NCI-H524 (cell line): ENCODE measurements at regions not wholly inside any gene's neighbourhood (a gene's known extent, or its start where the extent isn't known, plus 50 kb on each side); places are given as distances from the start of the nearest gene placed in this dataset.
"Not testable (repeated sequence)": the region's sequence is repeated elsewhere in the genome, so short reads cannot be mapped to it uniquely, and the experiment has no call there.

Source experiments
- DNase-seq, 2 experiments: peaks; one replicate each; lab custom pipeline; 2025; lab: John Stamatoyannopoulos, UW

DNA sequence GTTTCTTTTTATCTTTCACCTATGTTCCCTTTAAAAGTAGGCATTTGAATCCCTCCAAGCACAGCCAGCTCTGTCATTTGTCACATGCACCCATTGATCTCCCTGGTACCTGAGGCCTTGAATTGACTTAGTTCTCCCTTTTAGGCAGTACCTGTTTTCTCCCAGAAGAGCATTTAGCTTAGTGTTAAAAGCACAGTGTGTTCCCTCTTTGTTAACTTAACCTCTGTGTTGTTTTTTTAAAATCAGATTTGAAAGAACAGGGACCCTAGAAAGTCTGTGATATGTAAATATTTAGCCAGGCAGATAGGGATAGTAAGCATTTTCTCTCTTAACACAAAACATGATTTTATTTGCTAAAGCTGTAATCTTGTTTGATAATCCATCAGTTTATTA, 113.8 kb upstream of the SPATA31D4 start:
- no peak for DNase-seq

DNA sequence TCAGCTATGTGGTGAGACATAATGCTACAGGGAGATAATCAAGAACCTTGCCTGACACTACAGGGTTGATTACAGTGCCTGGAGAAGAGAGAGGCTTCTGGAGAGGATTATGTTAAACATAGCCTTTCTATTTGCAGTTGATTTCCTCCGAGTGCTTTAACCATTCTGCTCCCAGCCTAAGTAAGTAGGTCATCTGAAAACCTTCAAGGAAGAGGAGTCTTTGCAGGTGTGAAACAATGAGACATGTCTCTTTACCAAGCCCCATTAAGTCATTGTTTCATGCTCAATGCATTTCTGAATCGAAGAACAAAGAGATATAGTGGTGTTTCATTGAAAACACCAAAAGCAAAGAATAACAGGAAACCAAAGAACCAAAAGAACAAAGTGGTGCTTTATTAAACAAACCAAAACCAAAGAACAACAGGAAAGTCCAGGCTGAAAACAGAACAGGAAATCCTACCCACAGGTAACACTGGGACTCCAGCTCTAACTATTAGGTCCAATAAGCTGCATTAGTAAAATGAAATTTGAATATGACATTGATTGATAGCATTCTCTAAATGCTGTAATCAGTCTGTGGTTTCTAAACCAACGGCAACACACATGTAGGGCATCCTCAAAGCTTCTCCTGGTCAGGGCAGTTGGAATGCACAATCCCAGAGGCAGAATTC, 113.3 kb upstream of the SPATA31D4 start:
- DNase-seq = no peak

DNA sequence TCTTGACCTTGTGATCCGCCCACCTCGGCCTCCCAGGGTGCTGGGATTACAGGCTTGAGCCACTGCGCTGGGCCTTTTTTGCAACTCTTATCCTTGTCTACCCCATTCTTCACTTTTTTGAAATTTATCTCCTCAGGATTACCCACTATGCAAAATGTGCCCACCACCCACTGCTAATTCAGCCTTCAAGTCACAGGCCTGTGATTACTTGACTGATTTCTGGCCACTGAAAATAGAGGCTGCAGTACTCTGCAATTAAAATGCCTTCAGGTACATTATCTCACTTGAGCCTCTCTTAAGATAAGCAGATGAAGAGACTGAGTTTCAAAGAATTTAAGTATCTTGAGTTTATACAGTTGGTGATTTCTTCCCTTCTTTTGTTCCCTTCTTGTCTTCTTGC, 112.4 kb upstream of the SPATA31D4 start:
- DNase-seq = no peak

DNA sequence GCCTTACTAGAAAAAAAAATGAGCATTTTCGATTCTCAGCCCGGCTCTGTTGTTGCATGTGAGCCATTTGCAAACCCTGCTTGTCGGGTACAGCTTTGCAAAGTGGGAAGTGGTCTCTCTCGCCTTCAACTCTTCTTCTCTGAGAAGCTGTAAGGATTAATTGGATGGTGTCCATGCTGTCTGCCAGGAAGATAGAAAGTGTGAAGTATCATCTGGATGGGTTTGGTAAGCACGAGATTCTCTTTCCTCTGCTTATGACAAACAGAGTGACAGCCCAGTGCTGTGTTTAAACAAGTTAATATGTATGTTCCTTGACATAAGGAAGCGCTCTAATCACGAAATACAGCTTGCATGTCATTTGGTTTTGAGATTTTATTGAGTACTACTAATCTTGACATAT, 109.1 kb upstream of the SPATA31D4 start:
- DNase-seq = no peak

DNA sequence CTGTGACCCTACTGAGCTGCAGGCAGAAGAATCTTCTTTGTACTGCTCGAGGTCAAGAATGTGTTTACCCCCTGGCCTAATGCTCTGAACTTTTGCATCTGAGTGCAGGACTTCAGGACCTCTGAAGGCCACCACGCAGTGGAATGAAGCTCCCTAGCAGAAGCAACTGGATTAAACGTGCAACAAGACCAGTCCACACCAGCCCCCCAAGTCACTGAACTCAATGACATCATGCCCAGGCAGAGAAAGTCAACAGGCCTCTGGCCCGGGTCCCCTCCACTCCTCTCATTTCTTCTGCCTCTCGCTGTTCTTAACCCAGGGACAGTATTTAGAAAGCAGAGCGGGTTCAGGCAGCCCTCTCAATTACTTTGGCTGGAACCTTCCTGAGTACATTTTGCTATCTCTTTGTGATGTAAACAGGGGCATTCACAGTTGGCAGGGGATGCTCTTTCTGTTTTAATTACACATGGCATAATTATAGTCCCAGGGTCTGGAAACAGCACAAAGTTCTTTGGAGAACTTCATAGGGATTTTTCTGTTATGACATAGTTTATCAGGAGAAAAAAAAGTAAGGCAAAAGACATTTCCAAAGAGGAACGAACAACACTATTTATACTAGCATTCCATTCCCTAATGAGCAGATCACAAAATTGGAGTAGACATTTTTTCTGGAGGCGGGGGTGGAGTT, 108.2 kb upstream of the SPATA31D4 start:
- DNase-seq = no peak

DNA sequence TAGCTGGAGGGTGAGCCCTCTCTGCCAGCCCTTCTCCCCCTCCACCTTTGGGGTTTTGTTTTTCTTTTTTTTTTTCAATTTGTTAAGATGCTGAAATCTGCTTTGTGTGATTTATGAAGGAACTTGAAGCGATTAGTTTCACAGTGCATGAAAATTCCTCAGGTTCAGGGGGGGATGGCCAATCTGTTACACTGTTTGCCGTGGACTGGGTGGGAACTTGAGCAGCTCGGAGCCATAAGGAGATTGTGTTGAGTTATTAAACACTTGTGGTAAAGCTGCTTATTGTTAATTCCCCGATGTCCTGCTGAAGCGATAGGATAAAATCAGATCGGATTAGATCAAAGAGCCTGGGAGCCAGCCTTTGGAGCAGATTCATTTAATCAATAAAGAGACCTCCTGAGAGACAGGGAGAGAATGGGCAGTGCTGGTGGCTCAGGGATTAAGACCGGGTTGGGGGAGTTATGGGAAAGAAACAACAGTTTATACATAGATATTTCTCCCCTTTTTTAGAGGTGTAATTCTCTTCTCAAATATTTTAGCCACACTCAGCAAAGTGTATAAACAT, 105.8 kb upstream of the SPATA31D4 start:
- peak; percentile 73 to 86 for DNase-seq

DNA sequence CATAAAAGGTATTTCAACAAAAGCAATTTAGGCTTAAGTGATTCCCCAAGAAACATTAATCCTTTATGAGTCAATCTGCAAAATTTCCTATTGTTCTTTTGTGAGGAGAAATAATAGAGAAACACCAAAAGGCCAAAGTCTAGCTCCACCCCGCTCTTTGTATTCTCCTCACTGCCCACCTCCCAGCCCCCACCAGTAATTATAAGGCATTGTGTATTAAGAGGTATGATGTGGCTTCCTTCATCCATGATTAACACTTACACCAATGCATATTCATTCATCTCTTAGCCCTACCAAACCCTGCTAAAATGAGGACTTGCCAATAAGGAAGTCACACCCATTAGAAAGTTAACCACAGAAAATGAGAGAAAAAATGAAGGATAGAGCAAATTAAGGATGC, 105.3 kb upstream of the SPATA31D4 start:
- DNase-seq = no peak

DNA sequence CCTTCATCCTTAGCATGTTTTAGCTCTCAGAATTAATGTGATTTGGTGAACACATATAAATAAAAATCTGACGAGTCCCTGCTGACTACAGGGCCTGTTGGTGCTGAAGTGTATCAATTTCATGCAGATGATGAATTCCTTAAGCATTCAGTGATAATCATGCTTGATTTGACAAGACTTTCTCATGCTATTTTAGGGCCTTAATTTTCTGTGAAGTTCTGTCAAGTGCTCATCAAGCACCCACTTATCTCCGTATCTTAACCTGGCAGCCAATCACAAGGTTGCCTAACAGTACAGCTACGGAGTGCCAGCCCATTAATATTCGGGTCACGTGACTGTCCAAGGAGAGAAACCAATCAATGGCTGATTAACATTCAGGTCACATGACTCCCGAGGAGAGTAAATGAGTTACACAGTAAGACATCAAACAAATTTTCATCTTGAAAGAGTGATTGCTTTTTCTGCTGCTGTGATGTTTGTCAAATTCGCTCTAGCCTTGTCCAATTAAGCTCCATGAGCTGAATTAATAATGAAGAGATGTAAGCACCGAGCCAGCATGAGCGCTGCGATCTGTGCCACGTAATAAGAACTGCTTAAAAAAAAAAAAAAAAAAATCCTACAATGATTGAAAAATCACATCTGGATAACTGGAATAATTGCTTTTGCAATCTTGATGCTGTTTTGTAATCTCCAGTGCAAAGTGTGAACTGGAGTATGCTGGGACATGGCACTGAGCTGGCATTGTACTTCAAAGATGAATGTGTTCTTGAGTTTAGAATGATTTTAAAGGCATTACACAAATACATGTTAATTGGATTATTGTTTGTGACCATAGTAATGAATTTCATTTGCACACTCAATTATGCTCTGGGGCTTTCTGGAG, 104.3 kb upstream of the SPATA31D4 start:
- DNase-seq = peak; percentile 39 to 76

DNA sequence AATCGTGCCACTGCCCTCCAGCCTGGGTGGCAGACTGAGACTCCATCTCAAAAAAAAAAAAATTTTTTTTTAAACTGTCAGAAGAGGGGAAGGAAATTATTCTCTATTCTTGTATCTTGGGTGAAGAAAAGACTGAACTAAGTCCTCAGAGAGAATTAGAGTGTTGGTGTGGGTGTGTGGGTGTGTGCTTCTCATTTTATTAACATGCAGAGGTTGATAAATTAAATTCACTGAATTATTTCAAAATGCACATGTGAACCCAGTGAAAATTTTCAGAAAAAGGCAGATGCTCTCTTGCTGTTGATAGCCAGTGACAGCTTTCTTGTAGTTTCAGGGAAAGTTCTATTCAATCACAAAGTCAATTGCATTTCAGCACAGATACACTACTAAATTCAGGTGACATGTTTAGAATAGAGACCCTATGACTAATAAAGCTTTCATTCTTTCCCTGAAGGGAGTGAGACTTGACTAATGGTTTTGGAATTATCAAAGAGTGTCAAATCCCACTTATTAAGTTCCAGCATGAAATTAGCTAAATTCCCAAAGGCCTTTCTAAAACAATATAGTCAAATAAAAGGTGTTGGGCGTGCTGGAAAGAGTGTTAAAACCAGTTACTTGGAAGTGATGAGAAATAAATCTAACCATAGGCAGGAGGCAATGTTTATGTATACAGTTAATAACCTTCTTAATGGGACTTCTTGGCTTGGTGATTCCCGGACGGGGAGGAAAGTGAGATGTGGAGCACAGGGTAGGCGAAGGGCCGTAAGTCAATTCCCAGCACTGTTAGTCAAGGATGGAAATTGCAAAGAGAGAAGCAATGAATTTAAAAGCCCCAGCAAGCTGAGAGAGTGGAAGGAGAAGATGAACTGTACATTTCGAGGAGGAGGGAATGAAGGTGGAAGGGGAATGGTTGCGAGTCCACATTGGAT, 103.2 kb upstream of the SPATA31D4 start:
- DNase-seq = no peak

DNA sequence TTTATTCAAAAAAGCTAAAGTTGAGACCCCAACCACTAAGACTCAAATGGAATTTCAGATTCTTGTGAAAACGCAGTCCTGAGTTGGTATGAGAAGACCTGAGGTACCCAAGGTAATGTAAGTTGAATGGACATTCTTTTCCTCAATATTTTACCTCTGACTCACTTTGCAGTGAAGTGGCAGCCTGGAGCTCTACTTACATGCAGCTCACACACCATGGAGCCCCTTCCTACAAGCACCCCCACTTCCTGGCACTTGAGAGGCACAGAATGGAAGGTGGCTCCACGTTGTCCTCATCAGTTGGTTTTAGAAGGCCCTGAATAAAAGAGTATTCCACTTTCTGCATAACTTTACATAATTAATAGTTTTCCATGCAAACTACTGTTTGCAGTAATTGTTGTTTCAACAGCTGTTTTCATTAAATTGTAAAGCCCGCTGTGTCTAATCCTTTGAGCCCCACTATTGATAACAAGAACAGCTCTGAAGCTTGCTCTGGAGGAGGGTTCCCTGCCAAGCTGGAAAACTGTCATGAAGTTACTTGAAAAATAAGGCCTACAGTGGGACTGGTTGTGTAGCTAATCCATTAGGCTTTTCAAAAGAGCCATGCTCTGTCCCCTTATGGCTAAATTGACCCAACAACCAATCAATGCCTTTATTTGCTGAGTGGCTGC, 102.2 kb upstream of the SPATA31D4 start:
- DNase-seq = no peak

DNA sequence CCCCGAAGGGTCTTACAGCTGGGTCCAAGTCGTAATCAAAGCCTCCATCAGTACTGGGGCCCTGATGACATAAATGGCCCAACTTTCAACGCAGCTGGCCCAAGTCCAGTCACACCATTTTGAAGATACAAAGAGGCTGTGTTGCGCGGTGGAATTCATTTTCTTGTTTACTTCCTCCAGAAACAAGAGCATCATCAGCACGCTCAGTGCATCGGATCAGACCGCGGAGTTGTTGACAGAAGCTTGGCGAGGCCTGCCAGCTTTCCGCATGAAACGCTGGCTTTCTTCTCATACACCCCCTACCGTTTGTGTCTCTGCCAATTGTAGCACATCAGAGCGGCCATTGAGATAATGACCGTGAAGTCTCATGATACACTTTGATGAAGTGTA, 101.7 kb upstream of the SPATA31D4 start:
- no peak for DNase-seq

DNA sequence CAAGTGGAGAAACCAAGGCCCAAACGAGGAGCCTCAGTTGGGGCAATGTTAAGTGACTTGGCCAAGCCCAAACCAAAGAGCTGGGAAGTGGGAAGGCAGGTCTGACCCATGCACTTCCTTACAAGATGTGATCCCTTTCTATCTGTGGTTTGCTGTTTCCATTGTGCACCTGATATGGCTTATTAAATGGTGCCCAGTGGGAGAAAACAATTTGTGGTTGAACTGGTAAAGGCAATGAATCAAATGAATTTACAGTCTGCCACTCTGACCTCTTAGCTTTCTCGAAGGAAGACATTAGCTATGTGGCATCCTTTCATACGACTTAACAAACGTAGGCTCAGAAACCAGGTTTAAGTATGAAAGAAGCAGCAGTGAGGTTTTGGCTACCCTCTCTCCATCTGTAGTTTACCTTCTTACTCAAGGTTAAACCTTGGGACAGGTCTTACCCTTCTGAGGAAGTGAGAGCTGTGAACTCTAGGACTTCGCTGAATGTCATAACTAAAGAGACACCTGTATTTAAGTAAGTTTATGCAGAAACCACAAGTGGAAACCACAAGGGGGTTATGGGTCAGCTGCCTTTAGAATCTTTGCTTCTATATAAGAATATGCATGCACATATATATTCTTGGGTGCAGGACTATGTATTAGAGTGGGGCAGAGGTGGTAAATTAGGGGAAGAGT, 100.5 kb upstream of the SPATA31D4 start:
- no peak for DNase-seq

DNA sequence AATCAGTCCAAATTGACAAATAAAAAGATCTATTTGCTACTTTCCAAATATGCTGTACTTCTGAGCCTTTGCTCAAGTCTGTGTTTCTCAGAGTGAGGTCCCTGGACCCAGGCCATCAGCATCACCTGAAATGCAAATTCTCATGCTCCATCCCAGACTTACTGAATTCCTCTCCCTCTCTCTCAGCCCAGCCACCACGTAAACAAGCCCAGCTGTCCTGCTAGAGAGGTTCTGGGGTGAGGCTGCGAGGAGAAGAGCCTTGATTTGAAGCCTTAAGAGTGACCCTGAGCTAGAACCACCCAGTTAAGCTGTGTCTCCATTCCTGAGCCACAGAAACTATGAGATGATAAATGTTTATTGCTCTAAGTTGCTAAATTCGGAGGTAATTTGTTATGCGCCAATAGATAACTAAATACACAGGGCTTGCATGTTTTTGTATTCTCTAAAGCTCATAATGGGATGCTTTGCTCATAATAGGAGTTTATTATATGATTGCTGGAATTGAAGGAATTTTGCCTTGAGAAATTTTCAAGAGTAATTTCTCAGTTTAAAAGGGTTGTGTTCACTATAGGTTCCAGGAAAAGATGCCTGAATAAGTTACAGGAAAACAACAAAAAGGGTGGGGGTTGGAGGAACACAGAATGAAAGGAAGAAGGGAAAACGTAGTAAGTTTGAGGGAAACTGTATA, 98.9 kb upstream of the SPATA31D4 start:
- DNase-seq = no peak

DNA sequence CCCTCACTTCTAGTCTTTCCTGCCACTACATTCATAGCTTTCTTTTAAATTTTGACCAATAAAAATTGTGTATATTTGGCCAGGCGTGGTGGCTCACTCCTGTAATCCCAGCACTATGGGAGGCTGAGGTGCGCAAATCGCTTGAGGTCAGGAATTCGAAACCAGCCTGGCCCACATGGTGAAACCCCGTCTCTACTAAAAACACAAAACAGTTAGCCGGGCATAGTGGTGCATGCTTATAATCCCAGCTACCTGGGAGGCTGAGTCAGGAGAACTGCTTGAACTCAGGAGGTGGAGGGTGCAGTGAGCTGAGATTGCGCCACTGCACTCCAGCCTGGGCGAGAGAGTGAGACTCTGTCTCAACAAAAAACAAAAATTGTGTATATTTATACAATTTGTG, 97.8 kb upstream of the SPATA31D4 start:
- not testable (repeated sequence) for DNase-seq

DNA sequence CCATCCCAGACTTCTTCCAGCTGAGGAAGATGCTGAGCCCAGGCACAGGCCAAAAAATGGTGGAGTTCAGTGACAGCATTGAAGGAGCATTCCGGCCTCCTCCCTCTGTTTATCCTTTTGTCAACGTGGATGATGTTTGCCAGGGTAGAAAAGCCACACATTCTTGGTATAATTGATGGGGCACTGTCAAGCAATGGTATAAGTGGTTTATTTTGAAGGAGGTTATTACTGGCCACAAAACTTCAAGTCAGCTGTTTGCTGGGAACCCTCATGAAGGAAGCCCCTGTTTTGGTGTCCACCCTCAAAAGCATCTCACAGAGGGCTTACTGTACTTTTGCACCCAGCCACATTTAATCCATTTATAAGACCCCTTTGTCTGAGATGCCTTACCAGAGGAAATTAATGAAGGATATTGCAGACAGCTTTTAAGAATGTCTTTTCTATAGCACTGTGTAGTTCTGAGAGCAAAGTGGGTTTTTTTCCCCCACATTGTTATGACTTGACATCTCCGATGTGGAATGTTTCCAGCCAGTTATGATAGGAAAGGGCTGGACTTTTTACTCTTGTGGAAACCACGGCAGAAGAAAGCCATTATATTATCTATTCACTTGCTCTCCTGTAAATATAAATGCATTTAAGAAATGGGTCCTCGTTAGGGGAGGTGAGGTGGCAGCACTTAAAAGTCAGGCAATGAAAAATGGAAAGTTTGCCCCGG, 95.5 kb upstream of the SPATA31D4 start:
- no peak for DNase-seq

DNA sequence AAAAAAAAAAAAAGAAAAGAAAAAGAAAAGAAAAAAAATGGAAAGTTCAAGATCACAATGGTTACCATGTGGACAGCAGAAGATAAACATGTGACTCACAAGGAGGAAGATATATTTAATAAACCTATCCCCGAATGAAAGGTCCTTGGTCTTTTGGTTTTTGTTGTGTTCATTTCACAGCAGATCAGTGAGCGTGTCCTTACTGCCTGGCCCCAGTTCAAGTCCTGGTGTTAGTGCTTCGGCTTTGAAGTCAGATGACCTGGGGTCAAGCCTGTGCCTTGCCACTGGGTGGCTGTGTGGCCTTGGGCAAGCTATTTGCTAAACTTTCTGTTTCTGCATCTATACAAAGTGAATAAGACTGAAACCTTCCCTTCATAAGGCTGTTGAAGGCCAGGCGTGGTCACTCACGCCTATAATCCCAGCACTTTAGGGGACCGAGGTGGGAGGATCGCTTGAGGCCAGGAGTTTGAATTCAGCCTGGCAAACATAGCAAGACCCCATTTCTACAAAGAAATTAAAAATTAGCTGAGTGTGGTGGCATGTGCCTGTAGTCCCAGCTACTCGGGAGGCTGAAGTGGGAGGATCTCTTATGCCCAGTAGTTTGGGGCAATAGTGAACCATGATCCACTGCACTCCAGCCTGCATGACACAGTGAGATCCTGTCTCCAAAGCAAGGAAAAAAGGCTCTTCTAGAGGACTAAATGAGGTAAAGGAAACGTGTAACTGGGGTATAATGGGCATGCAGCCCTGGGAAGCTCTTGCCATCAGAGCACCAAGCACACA, 94.5 kb upstream of the SPATA31D4 start:
- no peak for DNase-seq

DNA sequence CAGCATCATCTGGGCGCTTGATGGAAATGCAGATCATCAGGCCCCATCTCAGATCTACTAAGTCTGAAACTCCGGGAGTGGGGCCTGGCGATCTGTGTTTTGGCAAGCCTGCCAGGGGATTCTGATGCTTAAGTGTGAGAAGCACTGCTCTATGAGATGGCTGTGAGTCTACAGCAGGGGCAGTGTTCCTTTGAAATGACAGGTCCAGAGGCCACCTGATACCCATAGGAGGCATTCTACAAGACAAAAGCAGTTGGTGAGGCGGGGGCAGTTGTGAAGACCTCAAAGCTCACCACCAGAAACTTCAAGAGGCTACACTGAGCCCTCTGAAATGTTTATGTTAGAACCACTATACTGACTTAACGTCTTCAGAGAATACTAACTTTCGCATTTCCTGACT, 86.9 kb upstream of the SPATA31D4 start:
- DNase-seq = no peak

DNA sequence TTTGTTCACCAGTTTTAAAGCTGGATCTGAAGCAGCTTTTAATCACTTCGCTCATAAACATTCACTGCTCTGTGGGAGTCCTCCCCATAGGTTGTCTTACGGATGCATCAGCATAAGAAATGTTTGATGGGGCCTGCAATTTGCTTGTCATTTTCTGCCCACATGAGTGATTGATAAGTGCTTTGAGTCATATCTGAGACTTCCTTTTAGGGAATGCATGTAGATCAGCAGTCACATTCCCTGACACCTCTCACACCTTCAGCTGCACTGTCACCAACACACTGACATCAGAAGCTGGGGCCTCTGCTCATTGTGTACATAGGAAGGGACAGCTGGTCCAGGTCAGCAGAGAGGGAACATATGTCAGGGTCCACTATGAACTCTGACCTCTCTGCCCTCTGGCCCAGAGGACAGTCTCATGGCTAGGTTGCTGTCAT, 84.1 kb upstream of the SPATA31D4 start:
- DNase-seq = no peak
